ENCODE measurements at regions not wholly inside any gene's neighbourhood (a gene's known extent, or its start where the extent isn't known, plus 50 kb on each side); places are given as distances from the start of the nearest gene placed in this dataset.

DNA sequence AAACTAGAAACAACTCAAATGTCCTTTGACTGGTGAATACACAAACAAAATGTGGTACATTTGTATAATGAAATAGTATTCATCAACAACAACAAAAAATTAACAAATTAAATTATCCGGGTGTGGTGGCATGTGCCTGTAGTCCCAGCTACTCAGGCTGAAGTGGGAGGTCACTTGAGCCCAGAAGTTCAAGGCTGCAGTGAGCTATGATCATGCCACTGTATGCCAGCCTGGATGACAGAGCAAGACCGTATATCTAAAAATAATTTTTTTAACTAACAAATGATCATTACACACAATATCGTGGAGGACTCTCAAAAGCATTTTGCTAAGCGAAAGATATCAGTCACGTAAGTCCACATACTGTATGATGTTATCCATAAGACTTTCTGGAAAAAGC lies 71.6 kb upstream of the SORBS2 start:
- WGBS (ENCODE audit: insufficient coverage) = no CpG with 5 or more reads among the region's 5 CpGs
- ATAC-seq (ENCODE audit: low read depth) = no peak
- Histone ChIP-seq H3K4me2 (replicated peaks; ENCODE audit: low read depth, low read length, poor library complexity, severe bottlenecking) (no peak overlapping the region), H3K9ac (ENCODE audit: low read length) (no peak overlapping the region), H2AFZ (ENCODE audit: insufficient read depth, low read depth, low read length, poor library complexity, severe bottlenecking) (no peak overlapping the region), H3K4me3 (ENCODE audit: control extremely low read depth in 1 of 5, extremely low read depth in 1 of 5, insufficient read depth in 1 of 5, low read depth in 2 of 5, low read length in 4 of 5) (no peak overlapping the region), H3K27ac (ENCODE audit: low read length in 2 of 2) (no peak overlapping the region), H3K9me3 (ENCODE audit: control extremely low read depth in 1 of 3, control insufficient read depth in 2 of 3, insufficient read depth in 1 of 3, low read length in 2 of 3) (peaks cover 0 to 8% (median 3%) of the 10 kb centered on the region in 3 donors), H3K4me1 (ENCODE audit: control insufficient read depth in 2 of 2, insufficient read depth in 2 of 2, low read length in 2 of 2) (no peaks in the 10 kb centered on the region), H3K36me3 (replicated peaks in 1 of 2; ENCODE audit: control extremely low read depth in 1 of 2, control insufficient read depth in 1 of 2, extremely low read depth in 1 of 2, insufficient read depth in 2 of 2, low read length in 1 of 2) (no peaks in the 10 kb centered on the region), H3K27me3 (replicated peaks in 1 of 4; ENCODE audit: control extremely low read depth in 1 of 4, control insufficient read depth in 3 of 4, insufficient read depth in 4 of 4, low read length in 3 of 4) (peaks cover 0 to 3% (median 1%) of the 10 kb centered on the region in 4 experiments), H4K20me1 (ENCODE audit: control insufficient read depth, insufficient read depth, low read length, poor library complexity, severe bottlenecking) (no peaks in the 10 kb centered on the region), H3K79me2 (ENCODE audit: control insufficient read depth, insufficient read depth, low read length) (no peaks in the 10 kb centered on the region)
- DNase-seq = no peak
- Mint-ChIP-seq H3K4me1 (peaks cover 3% of the 10 kb centered on the region), H3K4me3 (no peak overlapping the region), H3K27ac (no peak overlapping the region), H3K9me3 (ENCODE audit: insufficient read depth) (peaks cover 4% of the 10 kb centered on the region), H3K27me3 (peaks cover 10% of the 10 kb centered on the region)
- POLR2A ChIA-PET = no interaction called here
- TF ChIP-seq, protein P1, sequence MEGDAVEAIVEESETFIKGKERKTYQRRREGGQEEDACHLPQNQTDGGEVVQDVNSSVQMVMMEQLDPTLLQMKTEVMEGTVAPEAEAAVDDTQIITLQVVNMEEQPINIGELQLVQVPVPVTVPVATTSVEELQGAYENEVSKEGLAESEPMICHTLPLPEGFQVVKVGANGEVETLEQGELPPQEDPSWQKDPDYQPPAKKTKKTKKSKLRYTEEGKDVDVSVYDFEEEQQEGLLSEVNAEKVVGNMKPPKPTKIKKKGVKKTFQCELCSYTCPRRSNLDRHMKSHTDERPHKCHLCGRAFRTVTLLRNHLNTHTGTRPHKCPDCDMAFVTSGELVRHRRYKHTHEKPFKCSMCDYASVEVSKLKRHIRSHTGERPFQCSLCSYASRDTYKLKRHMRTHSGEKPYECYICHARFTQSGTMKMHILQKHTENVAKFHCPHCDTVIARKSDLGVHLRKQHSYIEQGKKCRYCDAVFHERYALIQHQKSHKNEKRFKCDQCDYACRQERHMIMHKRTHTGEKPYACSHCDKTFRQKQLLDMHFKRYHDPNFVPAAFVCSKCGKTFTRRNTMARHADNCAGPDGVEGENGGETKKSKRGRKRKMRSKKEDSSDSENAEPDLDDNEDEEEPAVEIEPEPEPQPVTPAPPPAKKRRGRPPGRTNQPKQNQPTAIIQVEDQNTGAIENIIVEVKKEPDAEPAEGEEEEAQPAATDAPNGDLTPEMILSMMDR (IDR thresholded peaks at IDR 0.05) = no peak
- no peak for TF ChIP-seq EZH2 (IDR thresholded peaks at IDR 0.05; ENCODE audit: borderline replicate concordance, insufficient read depth, low read depth, low read length, poor library complexity, severe bottlenecking)
- CTCF ChIA-PET = no interaction called here
- intact Hi-C loops (cut with micrococcal nuclease) = no loop called here

DNA sequence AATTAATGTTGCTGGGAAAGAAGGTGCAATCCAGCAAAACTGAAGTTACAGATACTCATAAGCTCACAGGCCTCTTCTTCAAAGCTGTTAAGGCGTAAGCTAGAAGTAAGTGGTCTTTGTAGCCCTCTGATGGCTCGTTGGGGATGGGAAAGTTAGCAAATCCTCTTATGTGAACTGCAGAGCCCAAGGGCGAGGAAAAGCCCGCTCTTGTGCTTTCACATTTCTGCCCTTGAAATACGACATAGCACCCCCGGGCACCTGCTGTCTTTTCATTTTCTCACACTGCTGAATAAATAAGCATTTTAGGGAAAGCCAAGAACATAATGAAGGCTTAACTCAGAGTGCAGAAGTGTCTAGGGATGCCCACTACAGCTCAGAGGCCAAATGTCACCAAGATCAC lies 73.1 kb upstream of the SORBS2 start:
- Histone ChIP-seq H4K20me1 (ENCODE audit: control insufficient read depth, insufficient read depth, low read length, poor library complexity, severe bottlenecking) (no peaks in the 10 kb centered on the region), H3K4me2 (replicated peaks; ENCODE audit: low read depth, low read length, poor library complexity, severe bottlenecking) (no peak overlapping the region), H3K27ac (ENCODE audit: low read length in 2 of 2) (no peak overlapping the region), H3K79me2 (ENCODE audit: control insufficient read depth, insufficient read depth, low read length) (no peaks in the 10 kb centered on the region), H3K27me3 (replicated peaks in 1 of 4; ENCODE audit: control extremely low read depth in 1 of 4, control insufficient read depth in 3 of 4, insufficient read depth in 4 of 4, low read length in 3 of 4) (peaks cover 0 to 3% (median 1%) of the 10 kb centered on the region in 4 experiments), H2AFZ (ENCODE audit: insufficient read depth, low read depth, low read length, poor library complexity, severe bottlenecking) (no peak overlapping the region), H3K4me3 (ENCODE audit: control extremely low read depth in 1 of 5, extremely low read depth in 1 of 5, insufficient read depth in 1 of 5, low read depth in 2 of 5, low read length in 4 of 5) (no peak overlapping the region), H3K9ac (ENCODE audit: low read length) (no peak overlapping the region), H3K9me3 (ENCODE audit: control extremely low read depth in 1 of 3, control insufficient read depth in 2 of 3, insufficient read depth in 1 of 3, low read length in 2 of 3) (peaks cover 0 to 9% (median 3%) of the 10 kb centered on the region in 3 donors), H3K4me1 (ENCODE audit: control insufficient read depth in 2 of 2, insufficient read depth in 2 of 2, low read length in 2 of 2) (no peaks in the 10 kb centered on the region), H3K36me3 (replicated peaks in 1 of 2; ENCODE audit: control extremely low read depth in 1 of 2, control insufficient read depth in 1 of 2, extremely low read depth in 1 of 2, insufficient read depth in 2 of 2, low read length in 1 of 2) (no peaks in the 10 kb centered on the region)
- ChIA-PET CTCF (no interaction called here), POLR2A (no interaction called here)
- H3K9me3 Mint-ChIP-seq (ENCODE audit: insufficient read depth) = peaks cover 2% of the 10 kb centered on the region
- DNase-seq = no peak
- no peak for TF ChIP-seq EZH2 (IDR thresholded peaks at IDR 0.05; ENCODE audit: borderline replicate concordance, insufficient read depth, low read depth, low read length, poor library complexity, severe bottlenecking)
- TF ChIP-seq, protein P1 (IDR thresholded peaks at IDR 0.05) = no peak
- H3K27me3 Mint-ChIP-seq = peaks cover 10% of the 10 kb centered on the region
- intact Hi-C loops (cut with micrococcal nuclease) = no loop called here
- WGBS (ENCODE audit: insufficient coverage) = 90% methylated on average over 4 of the region's 6 CpGs
- no peak overlapping the region for H3K4me3 Mint-ChIP-seq
- ATAC-seq (ENCODE audit: low read depth) = no peak
- no peak overlapping the region for H3K27ac Mint-ChIP-seq
- peaks cover 3% of the 10 kb centered on the region for H3K4me1 Mint-ChIP-seq
